Panc1 (cell line): ENCODE measurements at regions not wholly inside any gene's neighbourhood (a gene's known extent, or its start where the extent isn't known, plus 50 kb on each side); places are given as distances from the start of the nearest gene placed in this dataset.

ENCODE experiments used
- ATAC-seq: fragments of 200-7000 bp; cut with Tn5 transposase; 2 replicates; pipeline ENCODE4 v1.9.1; 2020; ENCODE audit warnings: mild to moderate bottlenecking, moderate library complexity
- BruUV-seq: library from RNA; stranded (reverse); fragments of 400-500 nt; replicated peaks from 2 replicates; lab custom pipeline; 2021; lab: Mats Ljungman, UMichigan
- CTCF ChIA-PET: fragments of 300-600 bp; sonication (Branson Sonifier 250); formaldehyde crosslinking; loops from one replicate; lab custom pipeline; 2022; ENCODE audit warnings: antibody characterized with exemption; lab: Charles Lee
- POLR2A ChIA-PET: fragments of 300-600 bp; sonication (Branson Sonifier 250); formaldehyde crosslinking; loops from one replicate; lab custom pipeline; 2022; ENCODE audit warnings: antibody characterized with exemption; lab: Charles Lee
- DNase-seq: peaks from one replicate; pipeline ENCODE4 v3.0.0-alpha.2; 2010; ENCODE audit warnings: low read depth, low spot score
- H3K27ac ChIP-seq: 2 replicates; pipeline ENCODE4 v1.5.1; 2011; ENCODE audit warnings: mild to moderate bottlenecking, low read length, inconsistent platforms
- H3K27me3 ChIP-seq: fragments of 200-500 bp; sonication (Bioruptor generic); 2 replicates; pipeline ENCODE4 v1.6.0; 2014; ENCODE audit warnings: low read length, inconsistent platforms; ENCODE audit not compliant: control insufficient read depth, insufficient read depth
- H3K36me3 ChIP-seq: fragments of 200-500 bp; sonication (Bioruptor generic); 2 replicates; pipeline ENCODE4 v1.5.1; 2014; ENCODE audit warnings: inconsistent platforms, mild to moderate bottlenecking, low read length, moderate library complexity; ENCODE audit not compliant: control insufficient read depth, insufficient read depth
- H3K4me1 ChIP-seq: 2 replicates; pipeline ENCODE4 v1.5.1; 2011; ENCODE audit warnings: inconsistent platforms, mild to moderate bottlenecking, low read length, moderate library complexity; ENCODE audit not compliant: control insufficient read depth, insufficient read depth
- H3K4me3 ChIP-seq, 2 experiments: 2 replicates each; pipeline ENCODE4 v1.5.1; 2011 to 2012; ENCODE audit warnings: low read depth in 2 of 2, low read length in 2 of 2, mild to moderate bottlenecking in 2 of 2, inconsistent platforms in 1 of 2, moderate library complexity in 1 of 2
- H3K9me3 ChIP-seq: fragments of 200-500 bp; sonication (Bioruptor generic); 2 replicates; pipeline ENCODE4 v1.5.1; 2014; ENCODE audit warnings: low read depth, mild to moderate bottlenecking, inconsistent platforms, low read length, moderate library complexity; ENCODE audit not compliant: control insufficient read depth, insufficient read depth
- POLR2AphosphoS5 ChIP-seq: IDR thresholded peaks from 2 replicates; pipeline ENCODE4 v1.6.1; 2012; ENCODE audit warnings: mild to moderate bottlenecking, low read depth, low read length, moderate library complexity
- SIN3A ChIP-seq: IDR thresholded peaks from 2 replicates; pipeline ENCODE4 v1.6.1; 2012; ENCODE audit warnings: low read depth, mild to moderate bottlenecking, low read length, moderate library complexity, borderline replicate concordance; ENCODE audit not compliant: insufficient read depth
- TCF7L2 ChIP-seq: IDR thresholded peaks from 2 replicates; pipeline ENCODE4 v1.6.1; 2011; ENCODE audit warnings: mild to moderate bottlenecking, low read depth, low read length, inconsistent platforms
- in situ Hi-C: cut with HindIII; loops from 2 replicates; pipeline ENCODE4 v1.10.0; 2016; ENCODE audit warnings: low sequenced_read_pairs, low pct_unique_long_range_greater_than_20kb
- intact Hi-C: fragments of 100-400 bp; cut with micrococcal nuclease; formaldehyde crosslinking; loops from one replicate; pipeline ENCODE4 v1.10.0; 2022; ENCODE audit not compliant: unreplicated experiment
- TF ChIP-seq, protein P1 (sequence below), 2 experiments: IDR thresholded peaks; 2 replicates each; pipeline ENCODE4 v1.6.1; 2011 to 2012; ENCODE audit warnings: low read depth in 2 of 2, control low read depth in 1 of 2, low read length in 1 of 2, mild to moderate bottlenecking in 1 of 2, moderate library complexity in 1 of 2; ENCODE audit not compliant: insufficient read depth in 1 of 2
- TF ChIP-seq, protein P2 (sequence below): fragments of 450-650 bp; IDR thresholded peaks from 2 replicates; pipeline ENCODE4 v1.5.1; 2017; ENCODE audit warnings: mild to moderate bottlenecking

DNA sequence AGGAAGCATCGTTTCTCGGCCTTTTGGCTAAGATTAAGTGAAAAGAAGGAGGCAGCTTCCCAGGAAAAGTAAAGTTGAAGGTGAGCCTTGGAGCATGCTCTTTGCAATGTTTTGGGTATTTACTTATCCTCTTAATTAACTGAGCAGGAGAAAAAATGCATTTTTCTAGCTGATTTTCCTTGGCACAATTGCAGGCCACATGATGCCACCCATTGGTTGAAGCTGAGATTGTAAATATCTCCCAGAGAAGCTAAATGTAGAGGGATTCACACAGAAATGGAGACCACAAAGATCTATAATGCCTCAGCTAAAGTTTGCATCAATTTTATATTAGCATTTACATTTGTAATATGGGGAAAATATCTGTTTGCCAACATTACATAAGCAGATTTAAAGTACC, 294.1 kb downstream of the KCNS3 start:
- H3K27me3 ChIP-seq: no peaks in the 10 kb centered on the region
- CTCF ChIA-PET: interaction anchor here (1.0 kb wide), 1 partner anchor 9 kb away, joined by 3 read pairs; no protein-coding TSS in a partner anchor
- DNase-seq (no peak), ATAC-seq (no peak)
- POLR2A ChIA-PET: no interaction called here
- no peaks in the 10 kb centered on the region for H3K4me1 ChIP-seq
- BruUV-seq: no TSS peak
- no peaks in the 10 kb centered on the region for H3K36me3 ChIP-seq
- TF ChIP-seq, protein P1, sequence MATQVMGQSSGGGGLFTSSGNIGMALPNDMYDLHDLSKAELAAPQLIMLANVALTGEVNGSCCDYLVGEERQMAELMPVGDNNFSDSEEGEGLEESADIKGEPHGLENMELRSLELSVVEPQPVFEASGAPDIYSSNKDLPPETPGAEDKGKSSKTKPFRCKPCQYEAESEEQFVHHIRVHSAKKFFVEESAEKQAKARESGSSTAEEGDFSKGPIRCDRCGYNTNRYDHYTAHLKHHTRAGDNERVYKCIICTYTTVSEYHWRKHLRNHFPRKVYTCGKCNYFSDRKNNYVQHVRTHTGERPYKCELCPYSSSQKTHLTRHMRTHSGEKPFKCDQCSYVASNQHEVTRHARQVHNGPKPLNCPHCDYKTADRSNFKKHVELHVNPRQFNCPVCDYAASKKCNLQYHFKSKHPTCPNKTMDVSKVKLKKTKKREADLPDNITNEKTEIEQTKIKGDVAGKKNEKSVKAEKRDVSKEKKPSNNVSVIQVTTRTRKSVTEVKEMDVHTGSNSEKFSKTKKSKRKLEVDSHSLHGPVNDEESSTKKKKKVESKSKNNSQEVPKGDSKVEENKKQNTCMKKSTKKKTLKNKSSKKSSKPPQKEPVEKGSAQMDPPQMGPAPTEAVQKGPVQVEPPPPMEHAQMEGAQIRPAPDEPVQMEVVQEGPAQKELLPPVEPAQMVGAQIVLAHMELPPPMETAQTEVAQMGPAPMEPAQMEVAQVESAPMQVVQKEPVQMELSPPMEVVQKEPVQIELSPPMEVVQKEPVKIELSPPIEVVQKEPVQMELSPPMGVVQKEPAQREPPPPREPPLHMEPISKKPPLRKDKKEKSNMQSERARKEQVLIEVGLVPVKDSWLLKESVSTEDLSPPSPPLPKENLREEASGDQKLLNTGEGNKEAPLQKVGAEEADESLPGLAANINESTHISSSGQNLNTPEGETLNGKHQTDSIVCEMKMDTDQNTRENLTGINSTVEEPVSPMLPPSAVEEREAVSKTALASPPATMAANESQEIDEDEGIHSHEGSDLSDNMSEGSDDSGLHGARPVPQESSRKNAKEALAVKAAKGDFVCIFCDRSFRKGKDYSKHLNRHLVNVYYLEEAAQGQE (IDR thresholded peaks at IDR 0.05; ENCODE audit: insufficient read depth in 1 of 2, low read depth in 2 of 2, low read length in 1 of 2): no peak
- TF ChIP-seq POLR2AphosphoS5 (no peak), SIN3A (no peak), TCF7L2 (no peak)
- TF ChIP-seq, protein P2, sequence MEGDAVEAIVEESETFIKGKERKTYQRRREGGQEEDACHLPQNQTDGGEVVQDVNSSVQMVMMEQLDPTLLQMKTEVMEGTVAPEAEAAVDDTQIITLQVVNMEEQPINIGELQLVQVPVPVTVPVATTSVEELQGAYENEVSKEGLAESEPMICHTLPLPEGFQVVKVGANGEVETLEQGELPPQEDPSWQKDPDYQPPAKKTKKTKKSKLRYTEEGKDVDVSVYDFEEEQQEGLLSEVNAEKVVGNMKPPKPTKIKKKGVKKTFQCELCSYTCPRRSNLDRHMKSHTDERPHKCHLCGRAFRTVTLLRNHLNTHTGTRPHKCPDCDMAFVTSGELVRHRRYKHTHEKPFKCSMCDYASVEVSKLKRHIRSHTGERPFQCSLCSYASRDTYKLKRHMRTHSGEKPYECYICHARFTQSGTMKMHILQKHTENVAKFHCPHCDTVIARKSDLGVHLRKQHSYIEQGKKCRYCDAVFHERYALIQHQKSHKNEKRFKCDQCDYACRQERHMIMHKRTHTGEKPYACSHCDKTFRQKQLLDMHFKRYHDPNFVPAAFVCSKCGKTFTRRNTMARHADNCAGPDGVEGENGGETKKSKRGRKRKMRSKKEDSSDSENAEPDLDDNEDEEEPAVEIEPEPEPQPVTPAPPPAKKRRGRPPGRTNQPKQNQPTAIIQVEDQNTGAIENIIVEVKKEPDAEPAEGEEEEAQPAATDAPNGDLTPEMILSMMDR: no peak
- no peak overlapping the region for H3K27ac ChIP-seq
- intact Hi-C loops: no loop called here
- no peak overlapping the region for H3K4me3 ChIP-seq
- H3K9me3 ChIP-seq: no peaks in the 10 kb centered on the region
- in situ Hi-C loops: no loop called here

DNA sequence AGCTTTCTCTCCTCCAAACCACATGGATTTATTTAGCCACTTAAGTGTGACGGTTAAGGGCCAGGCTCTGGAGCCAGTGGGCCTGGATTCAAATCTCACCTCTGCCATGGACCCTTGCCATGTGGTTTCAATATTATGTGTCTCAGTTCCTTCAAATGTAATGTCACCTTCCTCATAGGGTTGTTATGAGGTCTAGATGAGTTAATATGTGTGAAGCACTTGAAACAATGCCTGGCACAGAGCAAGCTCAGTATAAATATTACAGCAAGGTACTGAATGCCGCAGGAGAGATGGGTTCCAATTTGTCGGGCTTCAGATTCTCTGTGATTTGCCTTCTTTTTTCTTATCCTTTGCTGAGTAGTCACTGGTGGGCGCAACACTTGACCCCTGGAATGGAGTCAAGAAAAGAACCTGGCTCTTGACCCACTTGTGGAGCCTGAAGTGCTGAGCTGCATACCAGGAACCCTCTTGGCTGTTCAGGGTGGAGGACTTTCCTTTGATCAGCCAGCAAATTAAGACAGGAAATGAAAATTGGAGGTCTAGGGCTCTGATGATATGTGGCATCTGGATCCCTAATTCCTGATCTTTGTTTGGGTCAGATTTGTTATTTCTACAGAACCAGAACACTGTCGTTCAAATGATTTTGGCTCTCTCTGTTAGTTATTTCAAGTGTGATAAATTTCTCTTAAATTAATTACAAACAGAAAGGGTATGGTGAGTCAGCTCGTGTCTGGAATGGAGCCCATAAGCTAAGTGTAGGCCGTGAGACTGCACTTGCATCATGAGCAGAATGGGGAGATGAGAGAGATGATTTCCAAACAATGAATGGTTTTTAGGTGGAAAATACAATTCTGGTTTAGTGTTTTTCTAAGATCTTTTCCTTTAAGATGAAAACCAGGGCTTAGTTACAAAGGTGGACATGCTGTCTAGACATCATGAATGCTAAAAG, 293.0 kb downstream of the KCNS3 start:
- ATAC-seq (no peak), DNase-seq (no peak)
- intact Hi-C loops (no loop called here), in situ Hi-C loops (no loop called here)
- Histone ChIP-seq H3K4me3 (no peak overlapping the region), H3K4me1 (no peaks in the 10 kb centered on the region), H3K9me3 (no peaks in the 10 kb centered on the region), H3K36me3 (no peaks in the 10 kb centered on the region), H3K27ac (no peak overlapping the region), H3K27me3 (no peaks in the 10 kb centered on the region)
- ChIA-PET POLR2A (no interaction called here), CTCF (no interaction called here)
- no peak for TF ChIP-seq TCF7L2
- no peak for TF ChIP-seq SIN3A
- TF ChIP-seq, protein P1 (IDR thresholded peaks at IDR 0.05; ENCODE audit: insufficient read depth in 1 of 2, low read depth in 2 of 2, low read length in 1 of 2): no peak
- no peak for TF ChIP-seq POLR2AphosphoS5
- TF ChIP-seq, protein P2: no peak
- BruUV-seq: no TSS peak
